Sciatic nerve (tissue), 2 donors: ENCODE measurements at regions not wholly inside any gene's neighbourhood (a gene's known extent, or its start where the extent isn't known, plus 50 kb on each side); places are given as distances from the start of the nearest gene placed in this dataset.
A peak's percentile ranks its signal among the peaks of the same experiment; 100 is the strongest.
"Not testable (repeated sequence)": the region's sequence is repeated elsewhere in the genome, so short reads cannot be mapped to it uniquely, and the experiment has no call there.

Source experiments
- ATAC-seq: fragments of 200-7000 bp; cut with Tn5 transposase; one replicate; pipeline ENCODE4 v1.9.1; 2020; ENCODE audit warnings: mild to moderate bottlenecking, moderate library complexity
- DNase-seq: peaks from one replicate; pipeline ENCODE4 v3.0.0-alpha.2; 2020; ENCODE audit warnings: low spot score
- intact Hi-C: fragments of 100-400 bp; cut with DNase I; formaldehyde crosslinking; loops from one replicate; pipeline ENCODE4 v1.14.2; 2022
- donor health status: DM: no; HTN: no; CAD: no.
- donor health status: DM: no; HTN: no; CAD: no.

- no peak for ATAC-seq
- intact Hi-C loops: no loop called here
- no peak for DNase-seq
These were observed 1063.9 kb upstream of the ACO1 start for GRCh38 chr9:31320494-31320893.

- ATAC-seq: no peak
- intact Hi-C loops: no loop called here
- DNase-seq: no peak
These were observed 1063.2 kb upstream of the ACO1 start for GRCh38 chr9:31321256-31321655.

GRCh38 chr9:31321686-31322085, 1062.8 kb upstream of the ACO1 start:
- ATAC-seq: no peak

GRCh38 chr9:31323726-31324444, 1060.6 kb upstream of the ACO1 start:
- intact Hi-C loops: no loop called here
- ATAC-seq: no peak
- DNase-seq: no peak

More at GRCh38 chr9:31321686-31322085, 1062.8 kb upstream of the ACO1 start:
- no peak for DNase-seq
- intact Hi-C loops: no loop called here

GRCh38 chr9:31325778-31326177, 1058.7 kb upstream of the ACO1 start:
- intact Hi-C loops: no loop called here
- DNase-seq: no peak
- no peak for ATAC-seq

- DNase-seq, intact Hi-C loops, ATAC-seq: not testable (repeated sequence)
These were observed 1057.6 kb upstream of the ACO1 start for GRCh38 chr9:31326883-31327282.

- ATAC-seq (no peak), DNase-seq (no peak)
- intact Hi-C loops: no loop called here
These were observed 1049.5 kb upstream of the ACO1 start for GRCh38 chr9:31334837-31335528.

- intact Hi-C loops: no loop called here
These were observed 1048.8 kb upstream of the ACO1 start for GRCh38 chr9:31335529-31336234.

GRCh38 chr9:31336386-31336785, 1048.1 kb upstream of the ACO1 start:
- DNase-seq (no peak), ATAC-seq (no peak)
- intact Hi-C loops: no loop called here

More at GRCh38 chr9:31335529-31336234, 1048.8 kb upstream of the ACO1 start:
- ATAC-seq (no peak), DNase-seq (no peak)

- no peak for DNase-seq
- intact Hi-C loops: no loop called here
- no peak for ATAC-seq
These were observed 1047.6 kb upstream of the ACO1 start for GRCh38 chr9:31336841-31337240.

GRCh38 chr9:31347082-31347617, 1037.3 kb upstream of the ACO1 start:
- intact Hi-C loops: no loop called here
- DNase-seq: no peak
- peak; percentile 82 for ATAC-seq

- DNase-seq (no peak), ATAC-seq (no peak)
- intact Hi-C loops: no loop called here
These were observed 1029.1 kb upstream of the ACO1 start for GRCh38 chr9:31355159-31355882.

- intact Hi-C loops: no loop called here
- ATAC-seq: no peak
- no peak for DNase-seq
These were observed 1028.5 kb upstream of the ACO1 start for GRCh38 chr9:31355965-31356364.

- ATAC-seq: no peak
- intact Hi-C loops: no loop called here
- DNase-seq: no peak
These were observed 1025.4 kb upstream of the ACO1 start for GRCh38 chr9:31359071-31359470.

GRCh38 chr9:31364171-31364570, 1020.3 kb upstream of the ACO1 start:
- no peak for DNase-seq
- intact Hi-C loops: no loop called here
- ATAC-seq: no peak

GRCh38 chr9:31372799-31373587, 1011.5 kb upstream of the ACO1 start:
- ATAC-seq: no peak
- DNase-seq: no peak
- intact Hi-C loops: no loop called here

- DNase-seq (no peak), ATAC-seq (no peak)
- intact Hi-C loops: no loop called here
These were observed 1007.1 kb upstream of the ACO1 start for GRCh38 chr9:31377358-31377757.

GRCh38 chr9:31388660-31389059, 995.8 kb upstream of the ACO1 start:
- no peak for DNase-seq
- no peak for ATAC-seq
- intact Hi-C loops: no loop called here
